ENCODE measurements at regions not wholly inside any gene's neighbourhood (a gene's known extent, or its start where the extent isn't known, plus 50 kb on each side); places are given as distances from the start of the nearest gene placed in this dataset.

GRCh38 chr6:23735151-23735550, 390.9 kb upstream of the NRSN1 start:
- no peak for DNase-seq
- Histone ChIP-seq H3K4me3 (ENCODE audit: low read length in 3 of 3) (no peak overlapping the region), H3K36me3 (ENCODE audit: control insufficient read depth in 2 of 3, insufficient read depth in 3 of 3, low read length in 3 of 3) (no peaks in the 10 kb centered on the region), H3K9me3 (ENCODE audit: control insufficient read depth in 2 of 3, insufficient read depth in 1 of 3, low read length in 3 of 3) (no peaks in the 10 kb centered on the region), H3K27me3 (ENCODE audit: control insufficient read depth, insufficient read depth, low read length) (no peaks in the 10 kb centered on the region), H3K4me1 (ENCODE audit: control insufficient read depth in 2 of 3, insufficient read depth in 2 of 3, low read depth in 1 of 3, low read length in 3 of 3) (no peaks in the 10 kb centered on the region), H3K9ac (ENCODE audit: low read length in 3 of 3) (no peak overlapping the region), H3K27ac (ENCODE audit: low read depth in 2 of 2, low read length in 2 of 2) (no peak overlapping the region)
- no peak for TF ChIP-seq CTCF (IDR thresholded peaks at IDR 0.05; ENCODE audit: borderline replicate concordance, extremely low read depth, insufficient read depth)
- intact Hi-C loops (cut with DNase I): no loop called here
- no peak for FAIRE-seq

GRCh38 chr6:23736577-23736976, 389.4 kb upstream of the NRSN1 start:
- no peak for FAIRE-seq
- intact Hi-C loops (cut with DNase I): no loop called here
- Histone ChIP-seq H3K36me3 (ENCODE audit: control insufficient read depth in 2 of 3, insufficient read depth in 3 of 3, low read length in 3 of 3) (no peaks in the 10 kb centered on the region), H3K9ac (ENCODE audit: low read length in 3 of 3) (no peak overlapping the region), H3K4me1 (ENCODE audit: control insufficient read depth in 2 of 3, insufficient read depth in 2 of 3, low read depth in 1 of 3, low read length in 3 of 3) (no peaks in the 10 kb centered on the region), H3K4me3 (ENCODE audit: low read length in 3 of 3) (no peak overlapping the region), H3K27me3 (ENCODE audit: control insufficient read depth, insufficient read depth, low read length) (no peaks in the 10 kb centered on the region), H3K27ac (ENCODE audit: low read depth in 2 of 2, low read length in 2 of 2) (no peak overlapping the region), H3K9me3 (ENCODE audit: control insufficient read depth in 2 of 3, insufficient read depth in 1 of 3, low read length in 3 of 3) (no peaks in the 10 kb centered on the region)
- no peak for DNase-seq
- no peak for TF ChIP-seq CTCF (IDR thresholded peaks at IDR 0.05; ENCODE audit: borderline replicate concordance, extremely low read depth, insufficient read depth)

- FAIRE-seq: no peak
Observed at GRCh38 chr6:23747239-23747638, 378.8 kb upstream of the NRSN1 start.

More at GRCh38 chr6:23747239-23747638, 378.8 kb upstream of the NRSN1 start:
- no peaks in the 10 kb centered on the region for H3K36me3 ChIP-seq (ENCODE audit: control insufficient read depth in 2 of 3, insufficient read depth in 3 of 3, low read length in 3 of 3)
- H3K27ac ChIP-seq (ENCODE audit: low read depth in 2 of 2, low read length in 2 of 2): no peak overlapping the region
- H3K27me3 ChIP-seq (ENCODE audit: control insufficient read depth, insufficient read depth, low read length): no peaks in the 10 kb centered on the region
- no peak for DNase-seq
- no peaks in the 10 kb centered on the region for H3K4me1 ChIP-seq (ENCODE audit: control insufficient read depth in 2 of 3, insufficient read depth in 2 of 3, low read depth in 1 of 3, low read length in 3 of 3)
- H3K9ac ChIP-seq (ENCODE audit: low read length in 3 of 3): no peak overlapping the region
- no peaks in the 10 kb centered on the region for H3K9me3 ChIP-seq (ENCODE audit: control insufficient read depth in 2 of 3, insufficient read depth in 1 of 3, low read length in 3 of 3)
- H3K4me3 ChIP-seq (ENCODE audit: low read length in 3 of 3): no peak overlapping the region
- intact Hi-C loops (cut with DNase I): no loop called here
- TF ChIP-seq CTCF (IDR thresholded peaks at IDR 0.05; ENCODE audit: borderline replicate concordance, extremely low read depth, insufficient read depth): no peak
